Spinal cord (tissue), 9 donors: ENCODE measurements at regions not wholly inside any gene's neighbourhood (a gene's known extent, or its start where the extent isn't known, plus 50 kb on each side); places are given as distances from the start of the nearest gene placed in this dataset.

Experiments used
- DNase-seq, 6 donors: peaks; one replicate each; pipeline versions ENCODE4 v3.0.0 to v3.0.0-alpha.2; 2013 to 2015; ENCODE audit warnings: low spot score in 6 of 6, low read depth in 4 of 6
- H3K27ac ChIP-seq: one replicate; pipeline ENCODE4 v1.5.1; 2013; ENCODE audit warnings: low read depth, low read length, control low read depth
- H3K27me3 ChIP-seq: one replicate; pipeline ENCODE4 v1.6.1; 2013; ENCODE audit warnings: low read length; ENCODE audit not compliant: control insufficient read depth, insufficient read depth
- H3K36me3 ChIP-seq: one replicate; pipeline ENCODE4 v1.6.1; 2013; ENCODE audit warnings: low read length; ENCODE audit not compliant: control insufficient read depth, insufficient read depth
- H3K4me1 ChIP-seq: one replicate; pipeline ENCODE4 v1.6.1; 2013; ENCODE audit warnings: low read length; ENCODE audit not compliant: control insufficient read depth, insufficient read depth
- H3K4me3 ChIP-seq: one replicate; pipeline ENCODE4 v1.5.1; 2013; ENCODE audit warnings: low read depth, low read length, control low read depth
- H3K9me3 ChIP-seq: one replicate; pipeline ENCODE4 v1.6.1; 2013; ENCODE audit warnings: low read length; ENCODE audit not compliant: control insufficient read depth, insufficient read depth
- WGBS: methylation state at CpG from one replicate; pipeline ENCODE4 v1.1.5; 2013; ENCODE audit warnings: missing lambda C conversion rate; ENCODE audit not compliant: insufficient coverage; 5-methylcytosine and 5-hydroxymethylcytosine counted together
- donor health status: healthy.

GRCh38 chr2:59745085-59745484, 808.4 kb downstream of the BCL11A start:
- no peaks in the 10 kb centered on the region for H3K36me3 ChIP-seq
- H3K9me3 ChIP-seq: no peaks in the 10 kb centered on the region
- no peak overlapping the region for H3K4me3 ChIP-seq
- no peaks in the 10 kb centered on the region for H3K27me3 ChIP-seq
- no peak overlapping the region for H3K27ac ChIP-seq
- H3K4me1 ChIP-seq: no peaks in the 10 kb centered on the region
- WGBS: no CpG with 5 or more reads among the region's 1 CpG
- DNase-seq: no peak

DNA sequence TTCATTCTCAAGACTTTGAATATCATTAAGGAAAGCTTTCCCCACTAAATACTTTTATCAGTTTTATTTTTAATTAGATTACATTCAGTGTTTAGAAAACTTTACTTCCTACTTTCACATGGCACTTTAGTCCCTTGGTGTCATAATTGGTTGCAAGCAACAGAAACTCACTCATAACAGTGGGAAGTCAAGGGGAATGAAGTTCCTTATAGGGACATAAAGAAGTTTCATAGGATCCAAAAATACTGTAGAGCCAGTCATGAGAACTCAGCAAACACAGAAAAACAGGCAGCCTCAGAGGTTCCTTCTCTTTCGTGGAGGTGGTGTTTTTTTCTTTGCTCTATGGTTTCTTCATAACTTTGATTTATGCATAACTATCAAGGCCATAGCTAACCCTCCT, 809.0 kb downstream of the BCL11A start:
- no peak overlapping the region for H3K27ac ChIP-seq
- WGBS: no CpG with 5 or more reads among the region's 1 CpG

DNA sequence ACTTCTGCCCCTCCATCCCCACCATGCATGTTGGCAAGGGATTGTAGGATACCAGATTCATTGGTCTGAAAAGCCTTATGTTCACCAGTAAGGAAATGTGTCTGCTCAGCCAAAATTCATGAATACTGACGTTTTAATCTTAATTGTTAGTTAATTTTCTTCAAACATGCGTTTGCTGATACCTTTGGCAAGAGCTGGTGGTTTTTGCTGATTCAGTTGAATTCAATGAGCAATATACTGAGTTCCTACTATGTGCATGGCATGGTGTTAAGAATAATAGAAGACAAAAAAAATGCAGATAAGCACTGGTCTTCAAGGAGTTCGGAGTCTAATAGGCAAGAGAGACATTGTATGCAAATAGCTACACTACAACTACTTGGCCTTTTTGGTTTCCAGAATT, 811.6 kb downstream of the BCL11A start:
- peak in 1 of 6 donors; percentile 49 for DNase-seq
- Histone ChIP-seq H3K27ac (no peak overlapping the region), H3K36me3 (no peaks in the 10 kb centered on the region), H3K27me3 (no peaks in the 10 kb centered on the region), H3K4me1 (no peaks in the 10 kb centered on the region), H3K9me3 (no peaks in the 10 kb centered on the region), H3K4me3 (no peak overlapping the region)
- 100% methylated on average over 1 of the region's 3 CpGs for WGBS

More for the DNA sequence above, 809.0 kb downstream of the BCL11A start:
- Histone ChIP-seq H3K4me3 (no peak overlapping the region), H3K36me3 (no peaks in the 10 kb centered on the region), H3K4me1 (no peaks in the 10 kb centered on the region), H3K9me3 (no peaks in the 10 kb centered on the region), H3K27me3 (no peaks in the 10 kb centered on the region)
- DNase-seq: no peak

DNA sequence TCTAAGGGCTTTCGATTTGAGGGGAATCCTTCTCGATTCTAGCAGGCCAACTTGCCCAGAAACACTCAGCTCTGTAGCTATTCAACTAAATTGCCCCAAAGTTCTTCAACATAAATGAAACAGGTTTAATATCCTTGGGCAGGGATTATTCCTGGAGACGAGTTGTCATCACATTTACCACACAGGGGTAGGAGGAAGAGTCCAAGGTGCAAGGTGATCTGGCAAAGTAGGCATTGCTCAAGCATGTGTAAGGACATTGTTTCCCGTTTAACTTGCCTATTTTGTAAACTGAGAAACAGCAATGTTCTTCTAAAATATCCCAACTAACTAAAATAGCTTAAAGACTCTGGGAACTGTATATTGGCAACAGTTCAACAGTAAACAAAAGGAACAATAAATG, 814.3 kb downstream of the BCL11A start:
- 100% methylated on average over 1 of the region's 4 CpGs for WGBS
- Histone ChIP-seq H3K27ac (no peak overlapping the region), H3K4me1 (no peaks in the 10 kb centered on the region)

DNA sequence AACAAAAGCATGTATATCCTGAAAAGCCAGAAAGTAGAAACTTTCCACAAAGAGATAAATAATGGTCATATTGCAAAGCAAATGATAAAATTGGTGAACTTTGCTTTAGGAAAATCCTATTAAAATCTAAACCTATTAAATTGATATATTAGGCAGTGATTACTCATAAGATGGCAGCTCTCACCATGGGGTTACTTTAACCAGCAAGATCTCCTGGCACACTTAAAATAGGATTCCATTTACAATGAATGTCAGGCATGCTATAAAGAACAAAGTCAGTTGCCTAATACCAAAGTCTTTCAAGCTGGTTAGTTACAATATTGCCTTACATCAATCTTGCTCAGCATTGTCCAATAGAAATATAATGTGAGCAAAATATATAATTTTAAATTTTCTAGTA, 816.2 kb downstream of the BCL11A start:
- no peak overlapping the region for H3K27ac ChIP-seq
- no peaks in the 10 kb centered on the region for H3K36me3 ChIP-seq
- H3K4me3 ChIP-seq: no peak overlapping the region
- no peaks in the 10 kb centered on the region for H3K27me3 ChIP-seq
- no peak for DNase-seq
- H3K4me1 ChIP-seq: peaks cover 7% of the 10 kb centered on the region
- H3K9me3 ChIP-seq: no peaks in the 10 kb centered on the region

More for the DNA sequence above, 814.3 kb downstream of the BCL11A start:
- DNase-seq: no peak
- no peaks in the 10 kb centered on the region for H3K27me3 ChIP-seq
- H3K36me3 ChIP-seq: no peaks in the 10 kb centered on the region
- no peak overlapping the region for H3K4me3 ChIP-seq
- H3K9me3 ChIP-seq: no peaks in the 10 kb centered on the region

DNA sequence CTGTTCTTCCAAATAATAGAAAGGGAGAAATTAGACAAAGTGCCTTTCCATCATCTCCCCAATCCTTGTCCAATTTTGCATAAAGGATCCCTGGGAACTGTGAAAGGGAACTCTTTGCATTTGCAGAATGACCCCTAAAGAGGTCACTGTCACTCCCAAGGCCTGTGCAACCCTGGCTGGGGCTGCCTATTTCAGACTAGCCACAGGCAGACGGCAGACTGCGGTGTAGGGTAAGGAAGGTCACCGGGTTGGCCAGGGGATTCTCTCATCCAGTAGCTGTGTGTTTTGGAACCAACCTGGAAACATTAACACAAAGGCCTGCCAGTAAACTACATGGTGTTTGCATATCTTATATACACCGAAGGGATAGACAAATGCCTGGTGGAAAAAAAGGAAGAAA, 818.7 kb downstream of the BCL11A start:
- 40% methylated on average over 1 of the region's 4 CpGs for WGBS
- H3K4me3 ChIP-seq: no peak overlapping the region
- no peak overlapping the region for H3K27ac ChIP-seq
- H3K4me1 ChIP-seq: peaks cover 7% of the 10 kb centered on the region
- H3K9me3 ChIP-seq: no peaks in the 10 kb centered on the region
- no peaks in the 10 kb centered on the region for H3K36me3 ChIP-seq
- no peaks in the 10 kb centered on the region for H3K27me3 ChIP-seq
- no peak for DNase-seq

- H3K4me3 ChIP-seq: no peak overlapping the region
- no peak for DNase-seq
- H3K27me3 ChIP-seq: no peaks in the 10 kb centered on the region
- peaks cover 7% of the 10 kb centered on the region for H3K4me1 ChIP-seq
- no peaks in the 10 kb centered on the region for H3K9me3 ChIP-seq
- no peak overlapping the region for H3K27ac ChIP-seq
- 33% methylated on average over 1 of the region's 3 CpGs for WGBS
- H3K36me3 ChIP-seq: no peaks in the 10 kb centered on the region
These were observed 819.5 kb downstream of the BCL11A start for GRCh38 chr2:59733970-59734369.

DNA sequence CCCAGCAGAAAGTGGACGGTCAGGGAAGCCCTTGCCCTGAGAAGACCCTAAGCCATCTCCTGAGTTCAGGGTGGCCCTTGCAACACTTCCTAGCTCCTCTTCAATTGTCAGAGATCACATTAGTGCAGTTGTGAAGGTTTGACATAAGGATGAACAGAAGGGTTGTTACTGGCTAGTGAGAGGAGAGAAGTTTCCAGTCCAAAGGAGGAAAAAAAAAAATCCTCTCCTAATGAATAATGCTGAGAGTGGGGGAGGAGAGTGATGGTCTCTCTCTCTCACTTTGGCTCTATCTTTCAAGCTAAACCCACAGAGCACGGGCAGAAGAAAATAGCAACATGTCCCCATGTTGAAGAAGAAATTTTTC, 819.9 kb downstream of the BCL11A start:
- H3K9me3 ChIP-seq: no peaks in the 10 kb centered on the region
- WGBS: no CpG with 5 or more reads among the region's 2 CpGs
- DNase-seq: peak in 1 of 6 donors; percentile 82

GRCh38 chr2:59732871-59733566, 820.4 kb downstream of the BCL11A start:
- Histone ChIP-seq H3K36me3 (no peaks in the 10 kb centered on the region), H3K9me3 (no peaks in the 10 kb centered on the region), H3K27ac (no peak overlapping the region), H3K4me1 (peaks cover 7% of the 10 kb centered on the region), H3K4me3 (no peak overlapping the region), H3K27me3 (no peaks in the 10 kb centered on the region)
- no peak for DNase-seq
- 85% methylated on average over 10 of the region's 15 CpGs for WGBS

More for the DNA sequence above, 819.9 kb downstream of the BCL11A start:
- H3K4me3 ChIP-seq: no peak overlapping the region
- H3K4me1 ChIP-seq: peaks cover 7% of the 10 kb centered on the region
- no peaks in the 10 kb centered on the region for H3K27me3 ChIP-seq
- no peak overlapping the region for H3K27ac ChIP-seq
- no peaks in the 10 kb centered on the region for H3K36me3 ChIP-seq

GRCh38 chr2:59727121-59727590, 826.3 kb downstream of the BCL11A start:
- WGBS: no CpG with 5 or more reads among the region's 2 CpGs
- H3K27me3 ChIP-seq: no peaks in the 10 kb centered on the region
- no peaks in the 10 kb centered on the region for H3K9me3 ChIP-seq
- H3K36me3 ChIP-seq: no peaks in the 10 kb centered on the region
- no peak overlapping the region for H3K27ac ChIP-seq
- H3K4me1 ChIP-seq: no peaks in the 10 kb centered on the region
- DNase-seq: peak in 1 of 6 donors; percentile 35
- no peak overlapping the region for H3K4me3 ChIP-seq
